A549 (cell line): ENCODE measurements at regions not wholly inside any gene's neighbourhood (a gene's known extent, or its start where the extent isn't known, plus 50 kb on each side); places are given as distances from the start of the nearest gene placed in this dataset.

Source experiments
- ATAC-seq, 2 experiments: fragments of 200-7000 bp in 1 of 2; fragments of >200 bp in 1 of 2; cut with Nextera tagmentation in 1 of 2; cut with Tn5 transposase in 1 of 2; 3 replicates each; pipeline versions ENCODE4 v1.8.0 to v1.9.1; 2018 to 2020; ENCODE audit warnings: mild to moderate bottlenecking in 1 of 2, moderate library complexity in 1 of 2
- CTCF ChIA-PET: fragments of 300-600 bp; sonication (Branson Sonifier 250); formaldehyde crosslinking; extraction: SDS; loops from one replicate; lab custom pipeline; 2021; ENCODE audit warnings: antibody characterized with exemption, inconsistent platforms; lab: Yijun Ruan, JAX
- POLR2A ChIA-PET: fragments of 350-600 bp; formaldehyde crosslinking; extraction: SDS; loops from one replicate; lab custom pipeline; 2021; ENCODE audit warnings: antibody characterized with exemption, inconsistent platforms; lab: Yijun Ruan, JAX
- DNase-seq, 2 experiments: peaks; one replicate each; pipeline versions ENCODE4 v3.0.0 to v3.0.0-alpha.2; 2011 to 2016; ENCODE audit warnings: low read depth in 1 of 2, low spot score in 1 of 2
- FAIRE-seq: peaks from 2 replicates; lab custom pipeline; 2011; peaks lifted over from hg19 to GRCh38; lab: Jason Lieb, UNC
- H3K27ac ChIP-seq, 2 experiments: fragments of >200 bp; sonication (Bioruptor Twin); formaldehyde crosslinking; 3 replicates each; pipeline ENCODE4 v1.5.1; 2016 to 2017
- H3K4me1 ChIP-seq: fragments of >200 bp; sonication (Bioruptor Twin); formaldehyde crosslinking; 3 replicates; pipeline ENCODE4 v1.6.1; 2016
- H3K4me2 ChIP-seq: fragments of >200 bp; sonication (Bioruptor Twin); formaldehyde crosslinking; 3 replicates; pipeline ENCODE4 v1.6.1; 2016
- H3K4me3 ChIP-seq: fragments of >200 bp; sonication (Bioruptor Twin); formaldehyde crosslinking; 3 replicates; pipeline ENCODE4 v1.5.1; 2016
- H3K9me3 ChIP-seq: fragments of >200 bp; sonication (Bioruptor Twin); formaldehyde crosslinking; 3 replicates; pipeline ENCODE4 v1.6.1; 2016
- ATOH8 ChIP-seq: fragments of 250-450 bp; sonication (Bioruptor Pico); IDR thresholded peaks from 2 replicates; pipeline ENCODE4 v1.5.0; 2020; ENCODE audit warnings: low read depth, mild to moderate bottlenecking, moderate library complexity
- BHLHE40 ChIP-seq: IDR thresholded peaks from 2 replicates; pipeline ENCODE4 v1.6.1; 2012; ENCODE audit warnings: low read depth, low read length, inconsistent platforms
- CBX2 ChIP-seq: fragments of 200-600 bp; sonication (generic); IDR thresholded peaks from 2 replicates; pipeline ENCODE4 v1.6.1; 2016; ENCODE audit warnings: low read depth, mild to moderate bottlenecking, borderline replicate concordance
- CBX8 ChIP-seq: fragments of 200-600 bp; sonication (generic); IDR thresholded peaks from 2 replicates; pipeline ENCODE4 v1.6.1; 2016
- CEBPB ChIP-seq, 2 experiments: fragments of >200 bp in 1 of 2; sonication (Bioruptor Twin) in 1 of 2; formaldehyde crosslinking in 1 of 2; IDR thresholded peaks; 2 replicates each; pipeline ENCODE4 v1.6.1; 2012 to 2016
- CHD2 ChIP-seq: fragments of 150-350 bp; IDR thresholded peaks from 2 replicates; pipeline ENCODE4 v1.6.1; 2014; ENCODE audit warnings: low read length; ENCODE audit not compliant: partially characterized antibody
- E2F6 ChIP-seq: IDR thresholded peaks from 2 replicates; pipeline ENCODE4 v1.6.1; 2012; ENCODE audit warnings: low read depth, borderline replicate concordance
- EHF ChIP-seq: fragments of 250-450 bp; sonication (Bioruptor Pico); IDR thresholded peaks from 2 replicates; pipeline ENCODE4 v1.5.0; 2020; ENCODE audit warnings: mild to moderate bottlenecking
- FOSL2 ChIP-seq, 2 experiments: fragments of 450-650 bp in 1 of 2; fragments of >200 bp in 1 of 2; sonication (Bioruptor Twin) in 1 of 2; formaldehyde crosslinking; IDR thresholded peaks; 2 replicates each; pipeline versions ENCODE4 v1.5.0 to v1.6.1; 2016 to 2020; ENCODE audit warnings: mild to moderate bottlenecking in 1 of 2, moderate library complexity in 1 of 2
- HDAC2 ChIP-seq: fragments of 200-600 bp; sonication (generic); IDR thresholded peaks from 2 replicates; pipeline ENCODE4 v1.6.1; 2016
- HES2 ChIP-seq: fragments of >200 bp; sonication (Bioruptor Twin); formaldehyde crosslinking; IDR thresholded peaks from 2 replicates; pipeline ENCODE4 v1.6.1; 2016
- HOXB13 ChIP-seq: fragments of 250-450 bp; sonication (Bioruptor Pico); IDR thresholded peaks from 2 replicates; pipeline ENCODE4 v1.5.0; 2020; ENCODE audit warnings: low read depth, mild to moderate bottlenecking, moderate library complexity
- HOXB5 ChIP-seq: fragments of 250-450 bp; sonication (Bioruptor Pico); IDR thresholded peaks from 2 replicates; pipeline ENCODE4 v1.5.0; 2020; ENCODE audit warnings: mild to moderate bottlenecking, moderate library complexity
- JUN ChIP-seq, 2 experiments: fragments of >200 bp; sonication (Bioruptor Twin); formaldehyde crosslinking; IDR thresholded peaks; 2 replicates in 1 of 2; 3 replicates in 1 of 2; pipeline ENCODE4 v1.6.1; 2016 to 2017
- KDM5A ChIP-seq: fragments of 200-600 bp; sonication (generic); IDR thresholded peaks from 2 replicates; pipeline ENCODE4 v1.6.1; 2016; ENCODE audit warnings: antibody characterized with exemption, mild to moderate bottlenecking
- MAZ ChIP-seq: fragments of 150-350 bp; IDR thresholded peaks from 2 replicates; pipeline ENCODE4 v1.6.1; 2014; ENCODE audit warnings: antibody characterized with exemption, low read depth, low read length, borderline replicate concordance
- MYC ChIP-seq: IDR thresholded peaks from 2 replicates; pipeline ENCODE4 v1.6.1; 2012; ENCODE audit warnings: mild to moderate bottlenecking, inconsistent platforms, low read length, improper control_type of control experiment, borderline replicate concordance
- NFE2L2 ChIP-seq: fragments of 150-350 bp; conservative IDR thresholded peaks from 2 replicates; pipeline ENCODE4 v1.6.1; 2014; ENCODE audit warnings: low read length
- NR3C1 ChIP-seq: fragments of >200 bp; sonication (Bioruptor Twin); formaldehyde crosslinking; IDR thresholded peaks from 3 replicates; pipeline ENCODE4 v1.6.1; 2017
- POLR2AphosphoS2 ChIP-seq: conservative IDR thresholded peaks from 2 replicates; pipeline ENCODE4 v1.6.1; 2012; ENCODE audit warnings: low read length, improper control_type of control experiment, inconsistent platforms
- USF2 ChIP-seq: fragments of 450-650 bp; IDR thresholded peaks from 2 replicates; pipeline ENCODE4 v1.6.1; 2014; ENCODE audit warnings: antibody characterized with exemption
- WGBS: methylation state at CpG from one replicate; pipeline ENCODE4 v1.1.6; 2017; ENCODE audit errors: missing lambda C conversion rate; 5-methylcytosine and 5-hydroxymethylcytosine counted together
- TF ChIP-seq, protein P1 (sequence below): IDR thresholded peaks from 2 replicates; pipeline ENCODE4 v1.6.1; 2012

GRCh38 chr13:40024967-40025714 is 369.7 kb downstream of the COG6 start:
- CTCF ChIA-PET, result no interaction called here

DNA sequence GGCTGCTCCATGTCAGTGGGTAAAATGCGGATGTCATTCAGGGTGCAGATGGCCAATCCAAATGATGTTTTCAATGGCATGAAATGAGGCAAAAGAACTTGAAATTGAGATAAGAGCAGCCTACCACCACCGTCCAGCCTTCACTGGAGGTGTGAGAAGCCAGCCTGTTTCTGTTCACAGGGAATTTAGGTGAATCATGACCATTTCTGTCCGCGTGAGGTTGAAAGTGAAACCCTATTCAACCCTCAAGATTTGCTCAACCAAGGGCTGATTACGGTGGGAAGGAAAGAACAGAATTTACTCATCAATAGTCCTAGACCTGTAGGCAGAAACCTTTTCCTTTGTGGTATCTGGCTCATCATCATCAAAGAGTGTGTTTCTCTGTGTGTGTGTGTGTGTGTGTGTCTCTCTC is 370.7 kb downstream of the COG6 start:
- ChIA-PET CTCF (no interaction called here), POLR2A (no interaction called here)
- 58% methylated on average over 5 of the region's 5 CpGs for WGBS
- DNase-seq (no peak), FAIRE-seq (no peak), ATAC-seq (no peak)
- H3K9me3 ChIP-seq, result no peaks in the 10 kb centered on the region
- H3K4me1 ChIP-seq, result no peaks in the 10 kb centered on the region
- H3K27ac ChIP-seq, result no peak overlapping the region
- no peak overlapping the region for H3K4me2 ChIP-seq
- TF ChIP-seq ATOH8 (CRISPR knock-in tag) (no peak), USF2 (no peak), CEBPB (IDR thresholded peaks at IDR 0.05) (no peak), POLR2AphosphoS2 (no peak), HOXB13 (CRISPR knock-in tag) (no peak), CBX8 (no peak), KDM5A (no peak), MAZ (no peak), CHD2 (no peak), MYC (no peak), HOXB5 (no peak), EHF (CRISPR knock-in tag) (no peak), NR3C1 (no peak), BHLHE40 (no peak)
- TF ChIP-seq, protein P1, sequence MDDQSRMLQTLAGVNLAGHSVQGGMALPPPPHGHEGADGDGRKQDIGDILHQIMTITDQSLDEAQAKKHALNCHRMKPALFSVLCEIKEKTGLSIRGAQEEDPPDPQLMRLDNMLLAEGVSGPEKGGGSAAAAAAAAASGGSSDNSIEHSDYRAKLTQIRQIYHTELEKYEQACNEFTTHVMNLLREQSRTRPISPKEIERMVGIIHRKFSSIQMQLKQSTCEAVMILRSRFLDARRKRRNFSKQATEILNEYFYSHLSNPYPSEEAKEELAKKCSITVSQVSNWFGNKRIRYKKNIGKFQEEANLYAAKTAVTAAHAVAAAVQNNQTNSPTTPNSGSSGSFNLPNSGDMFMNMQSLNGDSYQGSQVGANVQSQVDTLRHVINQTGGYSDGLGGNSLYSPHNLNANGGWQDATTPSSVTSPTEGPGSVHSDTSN, result no peak
- no peak overlapping the region for H3K4me3 ChIP-seq

More at GRCh38 chr13:40024967-40025714, 369.7 kb downstream of the COG6 start:
- Histone ChIP-seq H3K9me3 (no peaks in the 10 kb centered on the region), H3K4me2 (no peak overlapping the region), H3K4me1 (no peaks in the 10 kb centered on the region), H3K27ac (no peak overlapping the region), H3K4me3 (no peak overlapping the region)
- TF ChIP-seq E2F6, result no peak
- no peak for TF ChIP-seq CEBPB (IDR thresholded peaks at IDR 0.05)
- TF ChIP-seq CBX2, result no peak
- TF ChIP-seq NFE2L2, result no peak
- TF ChIP-seq JUN (IDR thresholded peaks at IDR 0.05), result no peak
- TF ChIP-seq FOSL2 (IDR thresholded peaks at IDR 0.05), result no peak
- no peak for TF ChIP-seq FOSL2 (CRISPR knock-in tag; IDR thresholded peaks at IDR 0.05)
- TF ChIP-seq HES2, result no peak
- no peak for TF ChIP-seq MYC
- TF ChIP-seq HDAC2, result no peak
- DNase-seq (no peak), FAIRE-seq (no peak), ATAC-seq (no peak)
- POLR2A ChIA-PET, result no interaction called here
- WGBS, result 53% methylated on average over 4 of the region's 4 CpGs
